ENCODE measurements at regions not wholly inside any gene's neighbourhood (a gene's known extent, or its start where the extent isn't known, plus 50 kb on each side); places are given as distances from the start of the nearest gene placed in this dataset.

DNA sequence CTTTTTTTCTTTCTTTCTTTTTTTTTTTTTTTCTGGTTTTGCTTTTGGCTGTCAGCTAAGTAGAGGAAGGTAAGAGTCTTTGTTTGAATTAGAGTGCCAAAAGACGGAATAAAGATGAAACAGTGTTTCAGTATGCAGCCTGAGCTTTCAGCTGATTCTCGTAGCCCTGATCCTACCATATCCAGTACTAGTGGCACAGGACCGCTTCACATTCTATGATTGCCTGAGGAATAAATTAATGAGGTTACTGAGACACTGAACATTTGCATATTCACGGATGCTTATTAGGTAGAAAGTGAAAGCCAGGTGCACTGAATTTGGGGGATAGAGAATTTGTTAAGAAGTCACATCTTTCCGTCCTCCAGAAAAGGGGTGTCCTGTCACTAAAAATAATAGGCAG, 421.5 kb upstream of the POU3F3 start:
- DNase-seq (ENCODE audit: low read depth in 4 of 4, low spot score in 3 of 4): no peak

DNA sequence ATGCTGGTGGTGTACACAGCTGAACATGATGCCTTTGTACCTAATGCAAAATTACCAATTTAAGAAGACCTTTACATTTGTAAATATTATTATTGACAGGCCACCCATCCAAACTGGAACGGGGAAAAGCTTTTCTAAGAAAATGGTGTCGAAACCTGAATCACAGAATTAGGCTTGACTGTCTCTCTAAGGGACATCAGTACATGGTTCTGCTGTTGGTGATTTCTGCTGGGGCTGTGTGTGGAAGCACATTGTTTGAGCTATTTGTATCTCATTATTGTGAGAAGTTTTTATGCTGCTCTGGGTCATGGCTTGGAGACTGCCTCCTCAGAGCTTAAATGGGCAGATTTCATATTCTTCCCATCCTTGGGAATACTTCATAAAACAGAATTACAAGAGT, 420.9 kb upstream of the POU3F3 start:
- DNase-seq (ENCODE audit: low read depth in 4 of 4, low spot score in 3 of 4): no peak

DNA sequence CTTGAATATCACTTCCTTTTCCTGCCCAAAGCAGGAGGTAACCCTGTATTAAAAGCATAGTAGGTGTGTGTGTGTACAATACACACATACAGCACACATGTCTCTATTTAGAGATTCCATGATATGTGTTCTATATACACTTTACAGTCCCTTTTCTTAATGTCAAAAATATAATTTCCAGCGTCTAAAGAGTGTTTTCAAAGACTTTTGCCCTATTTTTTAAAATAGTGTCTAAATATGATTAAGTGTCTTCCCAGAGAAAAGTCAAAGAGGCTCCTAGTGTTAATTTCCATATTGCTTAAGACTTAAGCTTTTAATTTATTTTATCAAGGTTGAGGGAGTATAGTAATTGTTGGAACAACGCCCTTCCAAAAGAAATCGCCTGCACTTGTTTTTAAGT, 420.3 kb upstream of the POU3F3 start:
- DNase-seq (ENCODE audit: low read depth in 4 of 4, low spot score in 3 of 4): no peak

DNA sequence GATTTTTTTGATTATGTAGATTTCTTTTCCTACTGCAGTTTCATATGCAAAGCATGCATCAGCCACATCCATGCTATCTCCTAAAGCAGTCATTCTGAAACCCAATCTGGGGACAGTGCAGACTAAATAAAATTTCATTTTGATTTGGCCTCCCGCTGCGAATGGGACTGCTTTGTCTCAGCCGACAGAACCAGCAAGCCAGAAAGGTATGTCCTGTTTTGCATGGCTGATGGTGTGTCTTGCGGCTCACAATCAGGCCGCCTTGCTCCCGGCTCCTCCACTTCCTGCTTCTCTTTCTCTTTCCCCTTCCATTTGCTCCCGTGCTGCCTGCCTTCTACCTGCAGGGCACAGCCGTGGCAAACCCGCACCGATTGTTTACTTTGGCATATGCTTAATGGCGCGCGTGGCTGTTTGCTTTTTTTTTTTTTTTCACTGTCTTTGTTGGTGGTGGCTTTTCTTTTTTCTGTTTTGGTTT, 419.6 kb upstream of the POU3F3 start:
- peak in 3 of 4 donors; percentile 32 to 41 (median 39) for DNase-seq (ENCODE audit: low read depth in 4 of 4, low spot score in 3 of 4)

DNA sequence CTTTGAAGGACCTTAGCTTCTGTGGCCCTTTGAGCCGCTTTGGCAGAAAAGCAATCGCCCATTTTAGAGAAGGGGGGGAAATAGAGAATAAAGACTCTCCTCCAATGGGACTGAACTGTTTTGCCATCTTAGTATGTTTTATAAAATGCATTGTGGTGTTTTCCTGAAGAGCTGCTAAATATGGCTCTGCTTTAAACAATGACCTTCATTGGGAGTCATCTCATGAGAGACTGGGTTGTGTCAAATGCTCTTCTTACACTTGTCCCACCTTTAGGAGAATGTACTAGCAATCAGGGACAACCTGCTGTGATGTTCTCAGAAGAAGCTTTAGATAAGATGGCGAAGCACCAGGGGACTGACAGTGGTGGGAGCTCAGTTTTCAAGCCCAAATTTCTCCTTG, 418.9 kb upstream of the POU3F3 start:
- no peak for DNase-seq (ENCODE audit: low read depth in 4 of 4, low spot score in 3 of 4)

DNA sequence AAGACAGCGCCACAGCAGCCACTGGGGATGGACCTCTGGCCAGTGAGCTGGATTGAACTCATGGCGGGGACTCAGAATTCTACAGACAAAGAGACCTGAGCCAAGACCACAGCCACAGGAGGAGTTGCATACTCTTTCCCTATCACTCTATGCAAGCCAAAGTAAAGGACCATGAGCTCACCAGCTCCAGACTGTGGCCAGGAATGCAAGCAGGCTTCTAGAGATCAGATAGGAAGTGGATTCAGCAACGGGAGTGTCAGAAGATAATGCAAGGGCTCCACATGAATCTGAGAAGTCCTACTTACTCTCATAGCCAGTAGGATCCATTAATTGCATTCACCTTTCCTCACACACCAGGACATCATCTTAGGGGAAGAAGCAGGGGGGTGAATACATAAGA, 415.4 kb upstream of the POU3F3 start:
- no peak for DNase-seq (ENCODE audit: low read depth in 4 of 4, low spot score in 3 of 4)

DNA sequence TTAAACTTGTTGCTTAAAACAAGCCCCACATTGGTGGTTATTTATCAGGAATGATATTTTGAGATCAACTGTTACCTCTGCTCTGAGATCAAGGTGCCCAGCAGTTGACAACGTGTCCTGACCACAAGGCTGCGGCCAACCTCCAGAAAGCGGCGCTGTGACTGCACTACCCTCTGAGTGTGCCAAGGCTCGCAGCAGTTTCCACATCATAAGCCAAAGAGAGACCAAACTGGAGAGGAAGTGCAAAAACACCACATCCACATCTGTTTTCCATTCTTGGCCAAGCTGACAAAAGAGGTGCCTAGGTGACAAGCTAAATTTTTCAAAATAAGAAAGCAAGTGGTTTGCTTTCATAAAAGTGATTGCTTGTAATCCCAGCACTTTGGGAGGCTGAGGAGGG, 410.8 kb upstream of the POU3F3 start:
- no peak for DNase-seq (ENCODE audit: low read depth in 4 of 4, low spot score in 3 of 4)

DNA sequence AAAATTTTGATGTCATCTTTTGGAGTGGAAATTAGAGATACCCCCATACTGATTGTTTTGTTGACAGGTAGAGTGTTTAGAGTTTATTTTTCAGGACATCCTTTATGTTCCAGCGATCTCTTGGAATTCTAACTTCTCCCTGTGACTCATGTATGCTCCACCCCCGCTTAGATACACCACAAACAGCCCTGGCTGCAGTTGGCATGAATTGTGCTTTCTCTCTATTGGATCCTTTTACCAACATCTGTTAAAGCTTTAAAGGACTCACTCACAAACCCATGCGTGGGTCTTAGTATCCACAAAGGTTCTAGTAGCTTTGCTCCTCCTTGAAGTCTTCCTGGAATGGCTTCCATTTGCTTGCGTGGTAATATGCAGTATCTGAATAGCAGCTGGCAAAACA, 409.5 kb upstream of the POU3F3 start:
- DNase-seq (ENCODE audit: low read depth in 4 of 4, low spot score in 3 of 4): no peak

DNA sequence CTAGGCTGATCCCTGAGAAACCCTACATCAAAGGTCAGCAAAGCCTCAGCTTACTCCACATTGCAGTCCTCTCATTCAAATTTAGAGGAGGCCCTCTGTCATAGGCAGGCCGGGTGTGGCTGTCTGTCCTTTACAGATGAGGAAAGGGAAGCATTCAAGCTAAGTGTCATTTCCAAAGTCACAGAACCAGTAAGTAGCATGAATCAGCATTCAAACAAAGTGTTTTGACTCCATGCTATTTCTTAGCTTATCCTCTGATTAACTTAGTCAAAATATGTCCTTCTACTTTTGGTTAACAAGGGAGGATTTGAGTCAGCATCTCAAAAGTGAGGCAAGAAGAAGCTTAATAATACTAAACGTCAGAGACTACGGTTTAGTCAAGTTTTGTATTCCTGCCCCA, 409.0 kb upstream of the POU3F3 start:
- no peak for DNase-seq (ENCODE audit: low read depth in 4 of 4, low spot score in 3 of 4)

DNA sequence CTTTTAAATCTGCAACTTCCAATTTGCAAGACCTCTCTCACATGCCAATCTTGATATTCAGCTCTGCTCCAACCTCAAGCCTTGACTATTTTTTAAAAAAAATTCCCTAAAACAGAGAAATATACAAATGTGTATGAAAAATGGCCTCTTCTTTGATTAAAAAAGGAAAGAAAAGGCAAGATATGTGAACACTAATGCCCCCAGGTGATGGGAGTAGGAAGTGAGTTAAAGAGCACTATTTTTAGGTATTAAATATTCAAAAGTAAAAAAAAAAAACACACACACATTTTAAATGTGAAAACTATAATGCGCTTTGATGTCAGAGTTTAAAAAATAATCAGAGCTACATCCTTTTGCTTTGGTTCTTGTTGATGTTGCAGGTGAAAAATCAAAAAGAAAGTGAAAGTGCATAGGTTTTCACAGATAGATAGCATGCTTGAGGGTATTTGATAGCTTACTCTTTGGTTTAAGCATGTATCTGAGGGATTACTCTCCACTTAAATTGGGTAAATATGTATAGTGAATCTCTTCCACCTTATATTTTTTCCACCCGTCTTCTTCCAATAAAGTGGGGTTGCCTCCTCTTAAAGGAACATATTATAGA, 406.0 kb upstream of the POU3F3 start:
- DNase-seq (ENCODE audit: low read depth in 4 of 4, low spot score in 3 of 4): no peak

DNA sequence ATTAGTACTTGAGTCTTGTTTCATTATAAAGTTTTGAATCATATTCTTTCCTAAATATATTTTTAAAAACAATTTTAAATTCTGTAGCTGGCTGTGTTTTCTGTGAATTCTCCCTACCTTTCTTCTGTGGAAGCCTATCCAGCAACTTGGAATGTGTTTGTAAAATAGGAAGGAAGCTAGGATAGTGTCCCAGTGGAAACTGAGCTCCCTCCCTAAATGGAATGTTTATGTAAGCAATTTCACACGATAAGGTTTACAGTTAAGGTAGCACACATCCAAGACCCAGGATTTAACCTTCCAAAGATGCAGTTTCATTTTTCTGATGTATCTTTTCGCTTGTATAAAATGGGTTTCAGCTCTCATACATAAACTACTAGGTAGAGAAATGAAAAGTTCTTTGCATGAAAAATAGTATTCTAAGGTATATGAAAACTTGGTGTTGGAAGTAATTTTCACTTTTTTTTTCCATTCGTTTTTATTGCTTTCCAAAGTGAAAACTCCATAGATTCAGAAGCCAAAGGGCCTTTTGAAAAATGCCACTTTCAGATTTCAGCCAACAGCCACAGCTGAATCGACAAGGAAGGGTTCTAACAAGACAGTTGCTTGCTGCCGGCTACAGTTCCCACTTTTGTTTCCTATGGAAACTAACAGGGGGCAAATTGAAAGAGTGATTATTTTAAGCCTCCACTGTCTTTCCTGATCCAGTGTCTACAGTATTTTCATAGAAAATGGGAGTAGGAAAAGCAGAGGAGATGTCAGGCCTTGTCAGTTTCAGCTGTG, 405.1 kb upstream of the POU3F3 start:
- no peak for DNase-seq (ENCODE audit: low read depth in 4 of 4, low spot score in 3 of 4)

DNA sequence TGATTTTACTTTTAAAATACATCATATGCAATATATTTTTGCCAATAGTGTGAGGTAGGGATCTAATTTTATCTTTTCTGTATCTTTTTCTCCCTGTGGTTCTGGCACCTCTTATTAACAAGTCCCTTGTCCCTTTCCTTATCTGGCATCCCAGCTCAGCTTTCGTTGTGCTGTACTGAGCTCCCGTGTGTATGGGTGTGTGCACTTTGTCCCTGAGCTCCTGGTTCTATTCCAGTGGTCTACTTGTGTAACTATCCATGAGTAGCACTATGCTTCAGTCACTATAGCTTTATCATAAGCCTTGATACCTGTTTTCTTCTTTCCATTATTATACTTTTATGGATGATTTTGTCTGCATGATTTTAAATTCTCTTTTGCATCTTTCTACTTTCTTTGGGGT, 401.4 kb upstream of the POU3F3 start:
- no peak for DNase-seq (ENCODE audit: low read depth in 4 of 4, low spot score in 3 of 4)

DNA sequence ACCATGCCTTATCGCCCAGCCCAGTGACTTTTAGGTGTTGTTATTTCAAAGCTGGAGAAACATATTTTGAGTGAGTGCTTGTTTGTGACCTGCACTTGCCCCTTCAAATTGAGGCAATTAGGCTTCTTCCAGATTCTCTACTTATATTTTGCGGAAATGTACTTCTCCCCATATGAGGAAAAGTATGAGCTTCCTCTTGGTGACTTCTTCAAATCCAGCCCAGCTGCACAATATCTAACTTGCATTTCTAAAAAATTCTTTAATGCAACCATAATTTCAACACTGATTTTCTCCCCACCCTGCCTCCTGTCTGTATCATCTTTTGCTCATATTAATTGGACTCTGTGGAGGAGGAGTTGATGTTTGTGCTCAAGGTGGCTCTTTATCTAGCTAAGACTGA, 391.2 kb upstream of the POU3F3 start:
- DNase-seq (ENCODE audit: low read depth in 4 of 4, low spot score in 3 of 4): no peak

DNA sequence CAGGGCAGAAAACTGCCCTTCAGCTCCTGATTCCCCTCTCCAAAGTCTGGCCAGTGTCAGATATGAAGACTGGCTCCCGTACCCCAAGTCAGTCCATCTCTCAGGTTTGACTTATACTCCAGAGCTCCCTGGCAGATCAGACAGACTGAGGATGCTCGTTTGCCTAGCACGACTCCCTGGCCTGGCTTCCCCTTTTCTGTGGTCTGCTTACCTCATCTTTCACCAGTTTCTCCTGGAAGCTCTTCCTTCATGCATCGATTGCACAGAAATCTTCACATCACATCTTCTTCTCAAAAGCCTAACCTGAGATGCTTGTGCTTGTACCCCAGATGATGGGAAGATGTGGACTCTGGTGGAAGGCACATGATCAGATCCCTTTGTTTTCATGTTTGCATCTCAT, 387.9 kb upstream of the POU3F3 start:
- DNase-seq (ENCODE audit: low read depth in 4 of 4, low spot score in 3 of 4): no peak

DNA sequence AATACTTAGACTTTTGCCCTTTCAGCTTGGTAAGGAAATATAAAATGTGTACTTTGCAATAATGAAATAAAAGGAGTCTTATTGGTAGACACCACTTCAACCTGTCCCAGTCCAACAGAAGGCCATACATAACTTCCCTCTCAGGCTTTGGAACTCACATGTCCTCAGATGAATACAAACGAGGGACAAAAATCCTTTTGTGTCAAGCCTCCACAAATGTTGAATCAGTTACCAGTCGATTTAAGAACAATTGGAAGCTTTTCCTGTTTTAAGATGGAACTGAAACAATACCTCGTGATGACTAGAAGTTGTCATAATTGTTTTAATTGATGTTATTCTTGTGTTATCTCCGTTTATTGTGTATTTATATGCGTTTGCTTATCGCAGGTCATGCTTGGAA, 385.1 kb upstream of the POU3F3 start:
- DNase-seq (ENCODE audit: low read depth in 4 of 4, low spot score in 3 of 4): no peak

DNA sequence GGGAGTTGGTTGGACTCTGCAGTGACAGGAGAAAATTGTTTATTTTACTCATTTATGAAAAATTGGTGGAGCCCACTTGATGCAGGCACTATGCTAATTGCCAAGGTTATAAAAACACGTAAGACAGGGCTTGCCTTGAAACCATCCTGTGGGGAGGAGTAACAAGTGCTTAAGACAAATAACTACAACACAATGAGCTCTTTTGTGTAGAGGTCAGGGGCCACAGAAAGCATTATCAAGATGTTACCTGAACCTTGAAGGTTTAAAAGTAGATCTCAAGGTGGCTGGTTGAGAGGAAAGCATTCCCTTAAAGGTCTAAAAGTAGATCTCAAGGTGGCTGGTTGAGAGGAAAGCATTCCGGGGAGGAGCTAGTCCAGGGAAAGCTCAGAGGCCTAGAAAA, 381.8 kb upstream of the POU3F3 start:
- no peak for DNase-seq (ENCODE audit: low read depth in 4 of 4, low spot score in 3 of 4)

DNA sequence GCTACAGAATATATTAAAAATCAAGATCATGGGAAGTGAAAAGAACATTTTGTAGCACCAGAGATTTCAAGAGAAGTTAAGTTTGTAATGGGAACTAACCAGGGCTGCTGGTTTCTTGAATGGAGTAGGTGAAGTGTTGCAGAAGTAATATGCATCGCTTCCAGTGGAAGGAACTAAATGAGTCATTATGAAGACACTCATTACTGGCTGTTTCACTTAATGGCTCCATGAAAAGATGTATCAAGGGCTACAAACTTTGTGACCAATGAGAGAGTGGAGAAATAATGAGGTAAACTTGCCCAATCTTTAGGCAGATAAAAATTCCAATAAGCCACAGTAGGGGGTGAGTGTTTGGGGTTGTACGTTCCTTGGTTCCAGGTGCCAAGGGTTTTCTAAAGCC, 380.4 kb upstream of the POU3F3 start:
- no peak for DNase-seq (ENCODE audit: low read depth in 4 of 4, low spot score in 3 of 4)

DNA sequence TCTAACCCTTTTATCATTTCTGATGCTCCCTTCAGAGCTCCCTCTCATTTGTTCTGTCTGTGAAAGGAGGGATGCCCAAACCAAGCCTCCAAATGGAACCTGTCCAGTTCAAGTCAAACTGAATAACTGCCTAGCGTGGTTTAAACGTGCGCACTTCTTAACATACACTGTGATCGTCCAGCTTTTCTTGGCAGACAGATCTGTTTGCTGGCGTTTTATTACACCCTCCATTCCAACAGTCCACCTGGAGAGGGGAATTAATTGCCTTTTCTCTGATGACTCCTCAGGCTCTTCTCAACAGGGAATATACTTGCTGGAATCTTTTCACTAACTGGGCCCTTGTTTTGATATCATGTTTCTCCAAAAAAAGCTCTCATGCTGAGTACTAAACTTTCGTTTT, 379.2 kb upstream of the POU3F3 start:
- no peak for DNase-seq (ENCODE audit: low read depth in 4 of 4, low spot score in 3 of 4)

DNA sequence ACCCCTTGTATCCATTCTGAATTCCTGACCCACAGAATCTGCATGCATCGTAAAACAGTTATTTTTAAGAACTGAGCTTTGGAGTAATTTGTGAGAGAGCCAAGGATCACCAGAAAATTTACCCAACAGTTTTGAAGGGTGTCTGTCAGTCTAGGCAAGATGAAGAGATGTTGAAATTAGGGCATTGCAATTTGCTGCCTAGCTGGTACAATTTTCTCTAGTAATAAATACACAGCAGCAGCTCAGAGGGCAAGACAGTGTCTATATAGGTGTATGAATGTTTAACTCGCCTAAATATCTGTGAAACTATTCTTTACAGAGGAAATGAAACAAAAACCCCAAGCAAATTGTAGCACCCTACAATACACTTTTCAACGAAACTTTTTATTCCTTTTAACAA, 377.8 kb upstream of the POU3F3 start:
- no peak for DNase-seq (ENCODE audit: low read depth in 4 of 4, low spot score in 3 of 4)

DNA sequence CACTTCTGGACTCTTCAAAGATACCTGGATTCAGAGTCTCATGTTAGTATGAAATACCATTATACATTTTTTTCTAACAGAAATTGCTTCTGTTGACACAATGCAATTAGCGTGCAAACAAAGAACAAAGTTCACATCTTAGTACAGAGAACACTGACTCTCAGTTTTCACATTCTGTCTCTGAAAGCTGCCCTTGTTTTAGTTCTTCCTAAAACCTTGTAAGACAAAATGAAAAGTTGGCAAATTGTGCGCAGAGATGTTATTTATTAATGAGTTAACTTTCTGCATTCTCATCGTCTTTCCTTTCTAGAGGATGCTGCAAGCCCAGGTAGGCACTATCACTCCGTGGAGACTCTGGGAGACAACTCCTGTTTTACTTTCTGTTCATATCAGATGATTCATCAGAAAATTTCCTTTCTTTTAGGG, 377.3 kb upstream of the POU3F3 start:
- DNase-seq (ENCODE audit: low read depth in 4 of 4, low spot score in 3 of 4): no peak

DNA sequence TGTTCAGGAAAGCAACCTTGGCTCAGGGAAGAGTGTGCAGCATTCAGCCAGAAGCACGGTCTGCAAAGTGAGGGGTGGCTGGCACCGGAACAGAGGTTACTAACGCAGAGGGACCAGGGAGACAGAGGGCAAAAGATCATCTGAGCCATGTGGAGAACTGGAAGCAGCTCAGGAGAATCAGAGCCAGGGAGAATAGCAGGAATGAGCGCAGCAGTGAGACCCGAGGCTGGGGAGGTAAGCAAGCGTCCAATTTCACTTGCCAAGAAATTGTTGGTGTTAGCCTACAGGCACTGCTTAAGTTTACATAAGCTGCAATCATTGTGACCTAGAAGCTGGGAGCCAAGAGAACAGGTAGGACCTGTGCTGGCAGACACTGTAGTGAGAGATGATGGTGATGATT, 372.6 kb upstream of the POU3F3 start:
- DNase-seq (ENCODE audit: low read depth in 4 of 4, low spot score in 3 of 4): no peak

DNA sequence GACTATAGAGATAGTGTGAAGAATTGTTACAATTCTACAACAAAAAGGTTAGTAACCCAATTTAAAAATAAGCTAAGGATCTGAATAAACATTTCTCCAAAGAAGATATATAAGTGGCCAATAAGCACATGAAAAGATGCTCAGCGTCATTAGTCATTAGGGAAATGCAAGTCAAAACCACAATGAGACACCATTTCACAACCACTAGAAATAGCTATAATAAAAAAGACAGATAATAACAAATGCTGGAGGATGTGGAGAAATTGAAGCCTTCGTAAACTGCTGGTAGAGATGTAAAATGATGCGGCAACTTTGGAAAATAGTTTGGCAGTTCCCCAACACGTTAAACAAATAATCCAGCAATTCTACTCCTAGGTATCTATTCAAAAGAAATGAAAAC, 366.5 kb upstream of the POU3F3 start:
- DNase-seq (ENCODE audit: low read depth in 4 of 4, low spot score in 3 of 4): no peak

DNA sequence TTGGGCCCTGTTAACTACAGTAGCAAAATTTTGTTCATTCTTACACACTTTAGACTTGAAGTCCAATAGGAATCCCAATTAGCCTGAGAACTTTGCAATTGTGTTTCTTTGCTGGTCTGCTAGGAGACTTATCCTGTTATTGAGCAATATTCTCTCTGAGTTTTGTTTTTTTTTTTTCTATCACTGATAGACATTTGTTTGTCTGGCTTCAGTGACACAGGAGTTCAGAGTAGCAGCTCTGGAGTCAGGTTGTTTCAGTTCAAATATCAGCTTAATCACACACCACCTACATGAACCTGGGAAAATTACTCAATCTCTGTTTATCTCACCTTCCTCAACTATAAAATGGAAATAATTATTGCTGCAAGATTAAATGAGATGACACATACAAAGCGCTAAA, 360.2 kb upstream of the POU3F3 start:
- DNase-seq (ENCODE audit: low read depth in 4 of 4, low spot score in 3 of 4): no peak
